Pancreas (tissue), 10 donors: ENCODE measurements at regions not wholly inside any gene's neighbourhood (a gene's known extent, or its start where the extent isn't known, plus 50 kb on each side); places are given as distances from the start of the nearest gene placed in this dataset.

Source experiments
- ATAC-seq, 4 donors: fragments of 200-7000 bp; cut with Tn5 transposase; one replicate each; pipeline versions ENCODE4 v1.8.0 to v1.9.1; 2020; ENCODE audit warnings: mild to moderate bottlenecking in 4 of 4, moderate library complexity in 4 of 4
- DNase-seq, 6 donors: peaks; one replicate each; pipeline ENCODE4 v3.0.0-alpha.2; 2020
- FAIRE-seq: peaks from 2 replicates; lab custom pipeline; 2012; peaks lifted over from hg19 to GRCh38; lab: Jason Lieb, UNC
- H3K27ac ChIP-seq, 4 donors: fragments of 200-600 bp; sonication (generic); 1 replicate in 3 of 4; 2 replicates in 1 of 4; pipeline versions ENCODE4 v1.5.0 to v1.8.0; 2020
- H3K27me3 ChIP-seq, 4 donors: fragments of 200-600 bp; one replicate each; pipeline ENCODE4 v1.8.0; 2021
- H3K36me3 ChIP-seq, 3 donors: fragments of 200-600 bp; sonication (generic) in 1 of 3; one replicate each; pipeline versions ENCODE4 v1.5.0 to v1.8.0; 2020 to 2021
- H3K4me1 ChIP-seq, 3 donors: fragments of 200-600 bp; one replicate each; pipeline ENCODE4 v1.8.0; 2021
- H3K4me3 ChIP-seq, 4 donors: fragments of 200-600 bp; sonication (generic) in 2 of 4; one replicate each; pipeline versions ENCODE4 v1.5.0 to v1.8.0; 2020 to 2021
- H3K9me3 ChIP-seq, 4 donors: fragments of 200-600 bp; one replicate each; pipeline ENCODE4 v1.8.0; 2021
- CTCF ChIP-seq, 4 donors: fragments of 200-600 bp; sonication (generic) in 3 of 4; IDR thresholded peaks; one replicate each; pipeline versions ENCODE4 v1.5.0 to v1.8.0; 2021; ENCODE audit warnings: antibody characterized with exemption in 4 of 4
- WGBS, 2 donors: extraction: QIAGEN DNeasy Blood & Tissue Kit; methylation state at CpG; one replicate each; pipeline ENCODE4 v1.1.7; 2013; 5-methylcytosine and 5-hydroxymethylcytosine counted together
- intact Hi-C, 3 donors: fragments of 100-400 bp; cut with DNase I; formaldehyde crosslinking; loops; one replicate each; pipeline versions ENCODE4 v1.11.1 to v1.14.2; 2022
- donor health status: healthy with polysubstance abuse.
- donor health status: DM: no; HTN: no; CAD: no; lungs with moderate emphysema.
- donor health status: DM: no; HTN: no; CAD: no.
- donor health status: control.
- donor health status: control.
- donor health status: Bipolar disorder and iron deficiency.
- donor health status: DM: yes; HTN: yes; CAD: no.
- donor health status: DM: no; HTN: no; CAD: no.
- donor health status: DM: no; HTN: no; CAD: no.
- donor health status: DM: yes; HTN: yes; CAD: no.

DNA sequence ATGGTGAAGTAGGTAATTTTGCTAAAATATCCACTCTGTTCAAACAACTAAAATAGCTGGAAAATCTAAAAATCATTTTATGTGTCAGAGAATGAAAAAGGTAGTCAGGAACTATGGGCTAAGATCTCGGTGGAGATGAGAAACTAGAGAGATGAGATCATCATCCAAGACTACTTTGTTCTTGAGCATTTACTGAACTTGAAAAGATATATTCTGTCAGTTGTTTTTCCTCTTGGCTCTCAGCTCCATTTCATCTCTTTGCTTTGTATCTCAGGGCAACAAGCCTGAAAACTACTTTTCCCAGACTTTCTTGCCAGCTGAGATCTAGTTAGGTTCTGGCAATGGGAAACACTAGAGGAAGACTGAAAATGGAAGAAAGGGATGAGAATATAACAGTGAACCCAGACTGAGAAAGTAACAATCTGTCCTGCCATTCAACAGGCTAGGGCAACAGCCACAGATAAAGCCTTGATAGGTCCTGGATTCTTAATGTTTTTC, 346.2 kb upstream of the MEX3C start:
- Histone ChIP-seq H3K36me3 (no peaks in the 10 kb centered on the region), H3K27me3 (no peaks in the 10 kb centered on the region), H3K27ac (no peak overlapping the region), H3K4me3 (no peak overlapping the region), H3K9me3 (no peaks in the 10 kb centered on the region), H3K4me1 (no peaks in the 10 kb centered on the region)
- WGBS, 2 donors, result 66 to 92% methylated on average over 1 of the region's 1 CpG
- FAIRE-seq (no peak), ATAC-seq (no peak), DNase-seq (no peak)
- no peak for TF ChIP-seq CTCF (IDR thresholded peaks at IDR 0.05)
- intact Hi-C loops, result no loop called here

- no peak for ATAC-seq
- intact Hi-C loops, result no loop called here
- Histone ChIP-seq H3K4me3 (no peak overlapping the region), H3K27me3 (no peaks in the 10 kb centered on the region), H3K27ac (no peak overlapping the region), H3K36me3 (no peaks in the 10 kb centered on the region), H3K4me1 (no peaks in the 10 kb centered on the region), H3K9me3 (no peaks in the 10 kb centered on the region)
- FAIRE-seq, result no peak
- DNase-seq, result no peak
- 65 to 79% methylated on average over 4 of the region's 4 CpGs for WGBS, 2 donors
- TF ChIP-seq CTCF (IDR thresholded peaks at IDR 0.05), result no peak
Measured at GRCh38 chr18:51545446-51545845, 348.0 kb upstream of the MEX3C start.

DNA sequence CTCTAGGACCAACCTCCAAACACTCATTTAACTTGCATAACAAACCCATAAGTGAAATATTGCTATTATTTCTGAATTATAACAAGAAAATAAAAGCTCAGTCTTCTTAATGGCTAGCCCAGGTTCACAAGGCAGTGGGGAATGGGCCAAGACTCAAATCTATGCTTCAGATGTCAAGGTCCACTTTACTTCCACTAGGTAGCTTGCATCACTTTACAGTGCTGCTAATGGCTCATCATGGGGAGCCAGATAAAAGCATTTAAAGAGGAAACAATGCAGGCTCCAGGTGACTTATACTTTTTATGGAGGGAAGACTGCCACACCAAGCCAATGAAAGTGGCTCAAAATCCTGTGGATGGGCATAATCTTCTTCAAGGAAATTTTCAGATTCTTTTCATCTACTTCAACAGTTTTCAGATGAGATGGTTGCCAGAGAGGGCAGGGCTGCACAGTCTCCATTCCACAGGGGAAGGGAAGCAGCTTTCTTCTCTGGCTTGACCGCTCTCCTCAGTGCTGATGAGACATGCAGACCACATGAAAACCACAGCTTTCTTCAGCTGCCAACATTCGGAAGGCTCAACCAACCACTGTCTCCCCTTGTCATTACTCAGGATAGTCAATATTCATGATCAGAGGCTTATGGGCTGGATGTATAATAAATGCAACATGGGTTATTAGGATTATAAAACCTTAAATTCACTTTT, 361.9 kb upstream of the MEX3C start:
- ATAC-seq, result no peak
- no peak for TF ChIP-seq CTCF (IDR thresholded peaks at IDR 0.05)
- 78 to 79% methylated on average over 2 of the region's 2 CpGs for WGBS, 2 donors
- Histone ChIP-seq H3K9me3 (no peaks in the 10 kb centered on the region), H3K27me3 (no peaks in the 10 kb centered on the region), H3K4me1 (no peaks in the 10 kb centered on the region), H3K36me3 (no peaks in the 10 kb centered on the region), H3K4me3 (no peak overlapping the region), H3K27ac (no peak overlapping the region)
- intact Hi-C loops, result no loop called here
- FAIRE-seq, result no peak
- no peak for DNase-seq

DNA sequence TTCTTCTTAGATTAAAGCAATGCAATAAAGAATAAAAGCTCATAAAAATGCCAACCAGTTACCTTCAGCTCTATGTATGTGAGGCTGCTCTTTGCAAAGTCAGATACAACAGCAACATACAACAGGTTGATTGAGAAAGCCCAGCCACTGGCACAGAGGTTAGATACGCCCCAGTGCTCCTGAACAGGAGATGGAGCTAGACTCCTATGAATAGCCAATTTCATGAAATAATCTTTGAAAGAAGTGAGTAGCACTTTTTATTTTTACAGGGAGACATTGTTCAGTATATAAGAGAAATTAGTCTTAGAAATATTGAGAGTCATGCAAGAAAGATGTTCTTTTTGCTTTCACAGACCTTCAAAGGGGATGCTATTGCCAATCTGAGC, 362.4 kb upstream of the MEX3C start:
- H3K4me3 ChIP-seq, result no peak overlapping the region
- no peak for ATAC-seq
- DNase-seq, result no peak
- FAIRE-seq, result no peak
- no peak for TF ChIP-seq CTCF (IDR thresholded peaks at IDR 0.05)
- H3K4me1 ChIP-seq, result no peaks in the 10 kb centered on the region
- no peaks in the 10 kb centered on the region for H3K9me3 ChIP-seq
- intact Hi-C loops, result no loop called here
- no peak overlapping the region for H3K27ac ChIP-seq
- no peaks in the 10 kb centered on the region for H3K27me3 ChIP-seq
- H3K36me3 ChIP-seq, result no peaks in the 10 kb centered on the region
- WGBS, 2 donors, result 63 to 71% methylated on average over 1 of the region's 1 CpG

GRCh38 chr18:51561821-51562220, 364.3 kb upstream of the MEX3C start:
- TF ChIP-seq CTCF (IDR thresholded peaks at IDR 0.05), result no peak
- intact Hi-C loops, result no loop called here
- 39 to 42% methylated on average over 4 of the region's 4 CpGs for WGBS, 2 donors
- ATAC-seq (peak in 2 of 4 donors; percentile 39 to 75), DNase-seq (peak in 1 of 6 donors; percentile 12), FAIRE-seq (no peak)
- no peak overlapping the region for H3K4me3 ChIP-seq
- H3K36me3 ChIP-seq, result no peaks in the 10 kb centered on the region
- H3K27ac ChIP-seq, result no peak overlapping the region
- H3K9me3 ChIP-seq, result no peaks in the 10 kb centered on the region
- H3K27me3 ChIP-seq, result no peaks in the 10 kb centered on the region
- no peaks in the 10 kb centered on the region for H3K4me1 ChIP-seq
